ENCODE measurements at regions not wholly inside any gene's neighbourhood (a gene's known extent, or its start where the extent isn't known, plus 50 kb on each side); places are given as distances from the start of the nearest gene placed in this dataset.

DNA sequence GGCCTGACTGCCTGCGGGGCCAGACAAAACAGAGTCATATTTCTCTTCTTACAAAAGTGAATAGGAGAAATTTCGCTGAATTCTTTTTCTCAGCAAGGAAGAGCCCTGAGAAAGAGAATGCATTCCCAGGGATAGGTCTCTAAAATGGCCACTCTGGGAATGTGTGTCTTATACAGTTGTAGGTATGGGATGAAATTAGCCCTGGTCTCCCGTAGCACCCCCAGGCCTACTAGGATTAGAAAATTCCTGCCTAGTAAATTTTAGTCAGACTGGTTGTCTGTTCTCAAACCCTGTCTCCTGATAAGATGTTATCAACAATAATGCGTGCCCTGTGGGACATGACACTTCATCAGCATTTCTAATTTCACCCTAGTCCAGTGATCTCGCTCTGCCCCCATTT is 920.1 kb downstream of the LTN1 start:
- TF ChIP-seq CTCF (optimal IDR thresholded peaks at IDR 0.05 in 1 of 3, IDR thresholded peaks at IDR 0.05 in 1 of 3, conservative IDR thresholded peaks at IDR 0.05 in 1 of 3; ENCODE audit: extremely low read depth in 1 of 3, insufficient read depth in 2 of 3, low read length in 3 of 3) (no peak), EZH2 (IDR thresholded peaks at IDR 0.05; ENCODE audit: low read length) (no peak)
